Ovary (tissue), 3 donors: ENCODE measurements at regions not wholly inside any gene's neighbourhood (a gene's known extent, or its start where the extent isn't known, plus 50 kb on each side); places are given as distances from the start of the nearest gene placed in this dataset.

Experiments
- POLR2A ChIP-seq: fragments of 450-650 bp; IDR thresholded peaks from one replicate; pipeline ENCODE4 v1.6.1; 2017; ENCODE audit warnings: antibody characterized with exemption, mild to moderate bottlenecking, moderate library complexity
- TF ChIP-seq, protein P1 (sequence below), 3 donors: fragments of 450-650 bp in 2 of 3; fragments of 200-600 bp in 1 of 3; IDR thresholded peaks; one replicate each; pipeline versions ENCODE4 v1.5.1 to v1.8.0; 2016 to 2022; ENCODE audit warnings: antibody characterized with exemption in 3 of 3, mild to moderate bottlenecking in 1 of 3
- donor health status: DM: no; HTN: no; CAD: no.

DNA sequence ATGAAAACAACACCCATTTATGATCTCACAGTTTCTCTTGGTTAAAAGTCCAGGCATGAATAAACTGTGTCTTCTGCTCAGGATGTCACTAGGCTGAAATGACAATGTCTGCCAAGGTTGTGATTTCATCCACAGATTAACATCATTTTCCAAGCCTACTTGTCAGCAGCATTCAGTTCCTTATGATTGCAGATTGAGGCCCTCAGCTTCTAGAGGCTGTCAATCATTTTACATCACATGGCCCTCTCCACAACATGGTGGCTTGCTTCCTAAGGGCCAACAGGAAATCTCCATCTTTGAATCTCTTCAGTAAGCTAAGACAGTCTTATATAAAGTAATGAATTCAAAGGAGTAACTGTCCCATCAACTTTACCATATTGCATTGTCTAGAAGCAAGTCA, 377.6 kb downstream of the ANKRD7 start:
- TF ChIP-seq, protein P1, sequence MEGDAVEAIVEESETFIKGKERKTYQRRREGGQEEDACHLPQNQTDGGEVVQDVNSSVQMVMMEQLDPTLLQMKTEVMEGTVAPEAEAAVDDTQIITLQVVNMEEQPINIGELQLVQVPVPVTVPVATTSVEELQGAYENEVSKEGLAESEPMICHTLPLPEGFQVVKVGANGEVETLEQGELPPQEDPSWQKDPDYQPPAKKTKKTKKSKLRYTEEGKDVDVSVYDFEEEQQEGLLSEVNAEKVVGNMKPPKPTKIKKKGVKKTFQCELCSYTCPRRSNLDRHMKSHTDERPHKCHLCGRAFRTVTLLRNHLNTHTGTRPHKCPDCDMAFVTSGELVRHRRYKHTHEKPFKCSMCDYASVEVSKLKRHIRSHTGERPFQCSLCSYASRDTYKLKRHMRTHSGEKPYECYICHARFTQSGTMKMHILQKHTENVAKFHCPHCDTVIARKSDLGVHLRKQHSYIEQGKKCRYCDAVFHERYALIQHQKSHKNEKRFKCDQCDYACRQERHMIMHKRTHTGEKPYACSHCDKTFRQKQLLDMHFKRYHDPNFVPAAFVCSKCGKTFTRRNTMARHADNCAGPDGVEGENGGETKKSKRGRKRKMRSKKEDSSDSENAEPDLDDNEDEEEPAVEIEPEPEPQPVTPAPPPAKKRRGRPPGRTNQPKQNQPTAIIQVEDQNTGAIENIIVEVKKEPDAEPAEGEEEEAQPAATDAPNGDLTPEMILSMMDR (IDR thresholded peaks at IDR 0.05): no peak
- TF ChIP-seq POLR2A: no peak
